Sciatic nerve (tissue), 2 donors: ENCODE measurements at regions not wholly inside any gene's neighbourhood (a gene's known extent, or its start where the extent isn't known, plus 50 kb on each side); places are given as distances from the start of the nearest gene placed in this dataset.

Experiments used
- ATAC-seq: fragments of 200-7000 bp; cut with Tn5 transposase; one replicate; pipeline ENCODE4 v1.9.1; 2020; ENCODE audit warnings: mild to moderate bottlenecking, moderate library complexity
- DNase-seq: peaks from one replicate; pipeline ENCODE4 v3.0.0-alpha.2; 2020; ENCODE audit warnings: low spot score
- intact Hi-C: fragments of 100-400 bp; cut with DNase I; formaldehyde crosslinking; loops from one replicate; pipeline ENCODE4 v1.14.2; 2022
- donor health status: DM: no; HTN: no; CAD: no.
- donor health status: DM: no; HTN: no; CAD: no.

GRCh38 chrX:7330556-7330955 lies 182.6 kb upstream of the PUDP start:
- ATAC-seq: no peak
- intact Hi-C loops: no loop called here

DNA sequence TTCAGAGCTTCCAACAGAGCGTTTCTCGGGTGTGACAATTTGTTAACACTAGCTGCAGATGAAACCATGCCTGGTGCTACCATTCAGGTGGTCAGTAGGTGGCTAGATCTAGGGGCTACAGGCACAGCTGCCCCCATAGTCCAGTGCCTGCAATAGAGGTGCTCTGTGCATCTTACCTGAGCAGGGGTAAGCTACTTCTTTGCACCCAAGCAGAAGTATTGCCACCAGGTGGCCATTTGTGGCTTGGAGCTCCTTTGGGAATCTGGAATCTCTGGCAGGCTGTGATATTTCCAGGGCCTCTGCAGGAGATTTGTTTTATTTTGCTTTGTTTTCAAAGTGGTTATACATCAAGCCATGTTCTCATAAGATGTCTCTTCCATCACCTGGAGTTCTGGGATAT lies 170.7 kb upstream of the PUDP start:
- intact Hi-C loops: no loop called here
- ATAC-seq: no peak
- no peak for DNase-seq

More at GRCh38 chrX:7330556-7330955, 182.6 kb upstream of the PUDP start:
- DNase-seq: no peak

- ATAC-seq (no peak), DNase-seq (no peak)
- intact Hi-C loops: no loop called here
Observed at GRCh38 chrX:7318241-7318640, 170.3 kb upstream of the PUDP start.

GRCh38 chrX:7316887-7317286 lies 168.9 kb upstream of the PUDP start:
- intact Hi-C loops: no loop called here
- DNase-seq (no peak), ATAC-seq (no peak)

DNA sequence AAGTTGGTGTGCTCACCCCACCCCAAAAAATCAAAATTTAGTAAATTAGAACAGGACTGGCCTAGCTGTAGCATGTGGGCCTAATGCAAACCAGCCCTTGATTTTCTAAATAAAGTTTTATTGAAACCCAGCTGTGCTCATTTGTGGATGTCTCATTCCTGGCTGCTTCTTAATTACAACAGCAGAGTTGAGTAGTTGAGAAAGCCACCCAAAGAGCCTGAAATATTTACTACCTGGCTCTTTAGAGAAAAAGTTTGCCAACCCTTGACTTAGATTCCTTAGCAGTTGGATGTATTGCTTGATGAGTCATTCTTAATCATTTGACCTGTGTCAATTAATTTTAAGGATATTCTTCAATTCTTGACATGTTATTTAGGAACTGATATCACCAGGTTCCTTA lies 168.3 kb upstream of the PUDP start:
- ATAC-seq: no peak
- intact Hi-C loops: no loop called here
- DNase-seq: no peak

DNA sequence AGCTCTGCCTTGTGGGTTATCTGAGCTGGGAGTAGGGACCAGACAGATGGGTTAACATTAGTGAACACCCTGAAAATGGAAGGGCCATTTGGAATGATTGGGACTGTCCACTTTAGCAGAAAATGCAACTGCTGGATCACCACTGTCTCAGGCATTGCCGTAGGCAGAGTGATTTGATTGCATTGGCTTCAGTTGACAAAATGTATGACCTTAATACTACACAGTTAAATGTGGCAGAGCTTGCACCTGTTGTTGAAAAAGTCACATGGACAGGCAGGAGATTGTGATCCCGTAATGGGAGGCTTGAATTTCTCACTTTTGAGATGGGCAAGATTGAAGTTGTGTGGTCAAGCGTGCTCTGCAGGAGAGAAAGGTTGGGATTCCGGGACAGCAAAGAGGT lies 166.5 kb upstream of the PUDP start:
- DNase-seq: no peak
- no peak for ATAC-seq
- intact Hi-C loops: no loop called here

DNA sequence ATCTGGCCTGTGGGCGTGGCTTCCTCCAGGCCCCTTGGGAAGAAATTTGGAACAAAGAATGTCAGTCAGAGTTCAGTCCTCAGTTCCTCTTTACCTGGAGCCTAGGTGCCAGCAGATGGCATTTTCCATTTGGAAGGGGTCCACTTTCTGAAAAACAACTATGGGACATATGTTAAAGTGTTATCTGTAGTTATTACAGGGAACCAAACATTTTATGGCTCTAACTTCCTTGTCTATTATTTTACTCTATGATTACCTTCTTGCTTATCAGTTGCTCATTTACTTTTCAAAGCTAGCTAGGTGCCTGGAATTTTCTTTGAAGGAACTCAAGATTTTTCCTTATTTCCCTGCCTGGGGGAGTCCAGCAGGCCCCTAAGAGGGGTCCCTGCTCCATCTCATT lies 159.8 kb upstream of the PUDP start:
- no peak for ATAC-seq
- intact Hi-C loops: no loop called here

DNA sequence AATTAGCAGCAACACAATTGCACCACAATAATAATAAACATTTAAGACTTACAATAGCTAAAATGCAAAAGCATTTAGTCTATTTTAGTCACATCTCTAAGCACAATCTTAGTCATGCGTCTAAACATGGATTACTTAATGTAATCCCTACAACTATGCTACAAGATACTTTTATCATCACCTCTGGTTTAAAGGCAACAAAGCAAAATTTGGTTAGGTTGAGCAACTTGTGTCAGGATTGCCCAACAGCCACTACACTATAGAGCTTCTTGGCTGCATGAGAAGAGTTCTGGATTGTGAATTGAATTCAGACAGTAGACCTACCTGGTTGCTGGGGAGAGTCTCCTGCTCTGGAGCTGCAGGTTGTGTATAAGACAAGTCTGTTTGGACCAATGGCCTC lies 146.5 kb upstream of the PUDP start:
- ATAC-seq (no peak), DNase-seq (no peak)
- intact Hi-C loops: no loop called here

More for the DNA sequence above, 159.8 kb upstream of the PUDP start:
- no peak for DNase-seq

DNA sequence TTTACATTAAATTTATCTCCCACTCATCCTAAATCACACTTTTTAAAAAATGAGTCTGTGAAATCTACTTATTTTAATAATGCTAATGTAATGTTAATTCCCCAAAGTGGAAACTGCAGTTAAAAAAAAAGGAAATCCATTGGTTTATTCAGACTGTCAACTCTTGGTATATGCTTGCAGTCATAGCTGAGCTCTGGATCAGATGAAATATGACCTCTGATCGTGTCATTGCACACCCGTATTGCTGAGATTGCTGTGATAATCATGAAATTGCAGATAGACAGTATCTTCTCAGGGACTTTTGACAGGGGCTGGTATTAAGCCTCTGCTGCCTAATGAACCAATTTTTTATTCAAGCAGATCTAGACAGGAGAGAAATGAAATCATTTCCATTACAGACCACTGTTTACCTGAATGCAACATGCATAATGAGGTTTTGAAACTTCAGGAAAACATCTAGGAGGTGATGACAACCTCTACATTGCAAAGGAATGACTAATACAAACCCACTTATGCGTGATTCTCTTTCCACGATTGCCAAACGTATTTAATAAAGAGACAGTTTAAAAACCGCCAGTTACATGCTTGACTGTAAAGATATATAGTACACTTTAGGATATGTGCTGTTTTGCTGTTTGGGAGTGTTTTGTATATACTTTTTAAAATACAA lies 138.3 kb upstream of the PUDP start:
- ATAC-seq (no peak), DNase-seq (no peak)
- intact Hi-C loops: no loop called here

DNA sequence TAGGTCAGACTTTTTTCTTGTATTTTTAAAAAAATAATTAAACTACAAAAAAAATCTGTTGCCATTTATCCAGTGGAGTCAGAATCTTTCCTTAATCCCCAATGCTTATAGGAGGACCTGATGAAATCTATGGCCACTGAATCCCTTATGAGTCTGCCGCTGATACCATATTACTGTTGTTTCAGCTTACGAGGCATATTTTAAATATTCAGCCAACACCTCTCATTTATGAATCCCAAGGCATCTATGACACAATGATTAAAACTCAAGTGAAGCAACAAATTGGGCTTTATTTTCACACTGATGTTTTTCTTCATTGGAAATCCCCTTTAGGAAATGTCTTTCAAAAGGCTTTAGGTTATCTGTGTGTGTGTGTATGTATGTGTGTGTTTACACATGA lies 137.8 kb upstream of the PUDP start:
- DNase-seq (no peak), ATAC-seq (no peak)
- intact Hi-C loops: no loop called here

DNA sequence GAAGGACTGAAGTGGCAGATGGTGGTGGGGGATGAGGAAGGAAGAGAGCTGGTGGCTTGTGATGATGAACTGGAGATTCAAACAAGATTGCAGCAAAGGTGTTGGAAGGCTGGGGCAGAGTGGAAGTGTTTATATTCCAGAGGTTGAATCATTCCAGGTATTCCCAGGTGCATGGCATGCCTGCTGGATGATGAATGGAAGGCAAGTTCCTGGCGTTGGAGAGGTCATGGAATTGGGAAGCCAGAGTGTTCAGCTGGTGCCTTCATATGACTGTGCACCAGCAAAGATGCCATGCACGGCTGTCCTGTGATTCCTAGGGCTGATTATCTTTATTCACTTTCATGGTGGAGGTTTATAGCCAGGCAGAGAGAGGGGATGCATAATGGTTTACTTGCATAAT lies 135.8 kb upstream of the PUDP start:
- intact Hi-C loops: no loop called here
- ATAC-seq (no peak), DNase-seq (no peak)

DNA sequence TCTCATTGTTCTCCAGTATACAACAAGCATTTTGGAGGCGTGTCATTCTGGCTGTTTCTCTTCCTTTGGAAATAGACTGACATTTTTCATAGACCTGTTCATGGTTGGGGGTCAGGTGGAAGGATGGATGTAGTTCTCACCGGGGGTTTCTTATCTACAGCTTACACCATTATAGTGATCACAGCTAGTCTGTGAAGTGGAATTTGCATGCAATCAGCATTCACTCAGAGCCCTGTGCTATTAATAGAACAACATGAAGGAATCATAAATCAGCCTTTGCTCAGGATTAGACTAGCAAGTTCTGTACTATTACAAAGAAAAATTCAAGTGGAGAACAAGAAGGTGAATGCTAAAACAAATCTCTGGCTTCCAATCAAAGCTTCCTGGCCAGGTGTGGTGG lies 132.6 kb upstream of the PUDP start:
- intact Hi-C loops: no loop called here
- ATAC-seq (no peak), DNase-seq (no peak)

DNA sequence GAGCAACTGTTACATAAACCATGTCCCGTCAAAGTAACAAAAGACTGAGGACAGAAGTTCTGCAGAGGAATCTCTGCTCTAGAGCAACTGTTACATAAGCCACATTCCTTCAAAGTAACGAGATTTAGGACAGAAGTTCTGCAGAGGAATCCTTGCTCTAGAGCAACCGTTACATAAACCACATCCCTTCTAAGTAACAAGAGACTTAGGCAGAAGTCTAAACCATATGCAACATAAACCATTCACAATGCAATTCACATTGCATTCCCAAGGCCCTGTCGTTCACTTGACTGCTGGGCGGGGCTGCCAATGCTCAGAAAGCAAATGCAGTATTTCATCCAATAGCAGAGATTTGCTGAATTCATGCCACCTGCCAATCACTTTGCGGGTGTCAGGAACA lies 124.4 kb upstream of the PUDP start:
- no peak for ATAC-seq
- no peak for DNase-seq
- intact Hi-C loops: no loop called here

GRCh38 chrX:7270933-7271332 lies 123.0 kb upstream of the PUDP start:
- intact Hi-C loops: no loop called here
- ATAC-seq: no peak
- DNase-seq: no peak

DNA sequence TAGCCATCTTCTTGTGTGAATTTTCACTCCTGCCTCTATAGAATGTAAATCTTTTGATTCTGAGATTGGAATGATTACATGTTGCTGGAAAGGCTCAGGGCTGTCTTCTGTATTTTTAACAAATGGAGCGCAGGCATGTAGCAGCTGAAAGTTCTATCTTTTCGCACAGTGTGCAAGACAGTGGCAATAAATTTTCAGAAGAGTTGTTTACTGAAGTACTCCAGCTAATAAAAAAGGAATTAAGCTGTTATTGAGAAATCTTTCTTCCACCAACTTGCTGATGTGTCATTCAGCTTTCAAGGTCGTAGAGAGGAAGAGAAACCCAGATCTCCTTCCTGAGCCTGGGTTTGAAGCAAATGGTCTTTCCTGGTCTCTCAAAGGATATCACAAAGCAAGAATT lies 122.0 kb upstream of the PUDP start:
- no peak for DNase-seq
- intact Hi-C loops: no loop called here
- ATAC-seq: peak; percentile 55

DNA sequence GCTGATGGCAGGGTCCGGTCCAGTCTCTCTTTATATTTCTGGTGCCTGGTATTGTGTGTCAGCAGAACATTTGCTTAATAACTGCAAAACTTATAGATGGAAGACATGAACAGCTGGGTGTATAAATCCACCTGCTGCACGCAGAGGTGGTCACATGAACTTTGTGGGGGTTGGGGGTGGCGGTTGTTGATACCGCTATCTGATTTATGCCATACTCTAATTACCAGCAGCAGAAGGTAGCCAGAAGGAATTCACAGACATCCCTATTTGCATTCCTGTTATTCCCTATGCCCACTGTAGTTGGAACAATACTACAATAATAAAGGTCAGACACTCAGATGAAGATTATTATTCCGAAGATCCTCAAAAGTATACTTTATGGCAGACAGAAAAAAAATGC lies 121.6 kb upstream of the PUDP start:
- ATAC-seq: no peak
- intact Hi-C loops: no loop called here
- no peak for DNase-seq

- intact Hi-C loops: no loop called here
- DNase-seq (no peak), ATAC-seq (no peak)
Observed at GRCh38 chrX:7266288-7266687, 118.3 kb upstream of the PUDP start.

DNA sequence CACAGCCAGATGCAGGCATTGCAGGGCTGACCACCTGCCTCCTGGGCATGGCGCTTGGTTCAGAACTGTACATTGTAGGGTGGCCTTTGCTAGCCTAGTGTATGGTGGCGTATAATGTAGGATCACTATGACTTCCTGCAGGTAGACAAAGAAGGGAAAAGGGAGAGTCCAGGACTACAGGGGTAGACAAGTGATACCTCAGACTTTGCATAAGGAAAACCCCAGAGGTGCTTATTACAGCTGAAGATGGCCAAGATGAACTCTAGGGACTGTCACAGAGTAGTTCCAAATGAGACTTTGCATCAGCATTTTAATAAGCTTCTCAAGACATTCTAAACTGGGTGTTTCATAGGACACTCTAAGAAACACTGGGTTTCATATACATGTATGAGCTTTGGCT lies 116.4 kb upstream of the PUDP start:
- intact Hi-C loops: no loop called here

GRCh38 chrX:7263961-7264360 lies 116.0 kb upstream of the PUDP start:
- DNase-seq (no peak), ATAC-seq (no peak)
- intact Hi-C loops: no loop called here

More for the DNA sequence above, 116.4 kb upstream of the PUDP start:
- no peak for DNase-seq
- ATAC-seq: no peak

GRCh38 chrX:7263330-7263729 lies 115.4 kb upstream of the PUDP start:
- intact Hi-C loops: no loop called here
- ATAC-seq: no peak
- DNase-seq: no peak

- DNase-seq (no peak), ATAC-seq (no peak)
- intact Hi-C loops: no loop called here
Observed at GRCh38 chrX:7262551-7262950, 114.6 kb upstream of the PUDP start.
